NT2/D1 (cell line): ENCODE measurements at regions not wholly inside any gene's neighbourhood (a gene's known extent, or its start where the extent isn't known, plus 50 kb on each side); places are given as distances from the start of the nearest gene placed in this dataset.

Experiments
- YY1 ChIP-seq: IDR thresholded peaks from 2 replicates; pipeline ENCODE4 v1.6.1; 2011; ENCODE audit not compliant: insufficient read length, insufficient read depth
- ZNF274 ChIP-seq: IDR thresholded peaks from 2 replicates; pipeline ENCODE4 v1.6.1; 2011; ENCODE audit warnings: mild to moderate bottlenecking, low read depth, low read length

- TF ChIP-seq ZNF274 (no peak), YY1 (no peak)
These were observed 52.4 kb downstream of the PLCE1 start for GRCh38 chr10:94046098-94046497.
